D721Med (cell line): ENCODE measurements at regions not wholly inside any gene's neighbourhood (a gene's known extent, or its start where the extent isn't known, plus 50 kb on each side); places are given as distances from the start of the nearest gene placed in this dataset.
"Not testable (repeated sequence)": the region's sequence is repeated elsewhere in the genome, so short reads cannot be mapped to it uniquely, and the experiment has no call there.

Experiments
- DNase-seq: peaks from one replicate; pipeline ENCODE4 v3.0.0; 2011; ENCODE audit warnings: low spot score; ENCODE audit not compliant: insufficient read length
- FAIRE-seq: peaks from 2 replicates; lab custom pipeline; 2011; peaks lifted over from hg19 to GRCh38; lab: Jason Lieb, UNC
- TF ChIP-seq, protein P1 (sequence below): IDR thresholded peaks from 2 replicates; pipeline ENCODE4 v1.5.1; 2012; ENCODE audit warnings: mild to moderate bottlenecking, control low read depth; ENCODE audit not compliant: insufficient read depth; ENCODE audit errors: missing control alignments

DNA sequence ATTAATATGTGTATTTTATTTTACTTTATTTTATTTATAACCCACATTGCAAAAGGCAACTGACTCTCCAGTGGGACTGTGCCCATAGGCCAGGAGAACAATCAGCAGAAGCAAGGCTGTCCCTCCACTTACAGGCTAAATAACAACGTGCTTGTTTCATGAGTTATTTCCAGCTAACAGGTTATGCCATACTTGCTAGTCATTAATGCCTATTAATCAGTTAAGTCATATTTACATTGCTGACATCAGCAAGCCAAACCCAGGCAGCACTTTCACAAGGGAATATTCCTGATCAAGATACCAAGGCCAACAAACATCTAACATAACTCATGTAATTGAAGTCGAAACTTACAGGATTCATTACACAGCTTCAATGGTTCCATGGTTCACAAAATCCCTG, 92.1 kb downstream of the EN1 start:
- DNase-seq (no peak), FAIRE-seq (no peak)
- TF ChIP-seq, protein P1, sequence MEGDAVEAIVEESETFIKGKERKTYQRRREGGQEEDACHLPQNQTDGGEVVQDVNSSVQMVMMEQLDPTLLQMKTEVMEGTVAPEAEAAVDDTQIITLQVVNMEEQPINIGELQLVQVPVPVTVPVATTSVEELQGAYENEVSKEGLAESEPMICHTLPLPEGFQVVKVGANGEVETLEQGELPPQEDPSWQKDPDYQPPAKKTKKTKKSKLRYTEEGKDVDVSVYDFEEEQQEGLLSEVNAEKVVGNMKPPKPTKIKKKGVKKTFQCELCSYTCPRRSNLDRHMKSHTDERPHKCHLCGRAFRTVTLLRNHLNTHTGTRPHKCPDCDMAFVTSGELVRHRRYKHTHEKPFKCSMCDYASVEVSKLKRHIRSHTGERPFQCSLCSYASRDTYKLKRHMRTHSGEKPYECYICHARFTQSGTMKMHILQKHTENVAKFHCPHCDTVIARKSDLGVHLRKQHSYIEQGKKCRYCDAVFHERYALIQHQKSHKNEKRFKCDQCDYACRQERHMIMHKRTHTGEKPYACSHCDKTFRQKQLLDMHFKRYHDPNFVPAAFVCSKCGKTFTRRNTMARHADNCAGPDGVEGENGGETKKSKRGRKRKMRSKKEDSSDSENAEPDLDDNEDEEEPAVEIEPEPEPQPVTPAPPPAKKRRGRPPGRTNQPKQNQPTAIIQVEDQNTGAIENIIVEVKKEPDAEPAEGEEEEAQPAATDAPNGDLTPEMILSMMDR = no peak

DNA sequence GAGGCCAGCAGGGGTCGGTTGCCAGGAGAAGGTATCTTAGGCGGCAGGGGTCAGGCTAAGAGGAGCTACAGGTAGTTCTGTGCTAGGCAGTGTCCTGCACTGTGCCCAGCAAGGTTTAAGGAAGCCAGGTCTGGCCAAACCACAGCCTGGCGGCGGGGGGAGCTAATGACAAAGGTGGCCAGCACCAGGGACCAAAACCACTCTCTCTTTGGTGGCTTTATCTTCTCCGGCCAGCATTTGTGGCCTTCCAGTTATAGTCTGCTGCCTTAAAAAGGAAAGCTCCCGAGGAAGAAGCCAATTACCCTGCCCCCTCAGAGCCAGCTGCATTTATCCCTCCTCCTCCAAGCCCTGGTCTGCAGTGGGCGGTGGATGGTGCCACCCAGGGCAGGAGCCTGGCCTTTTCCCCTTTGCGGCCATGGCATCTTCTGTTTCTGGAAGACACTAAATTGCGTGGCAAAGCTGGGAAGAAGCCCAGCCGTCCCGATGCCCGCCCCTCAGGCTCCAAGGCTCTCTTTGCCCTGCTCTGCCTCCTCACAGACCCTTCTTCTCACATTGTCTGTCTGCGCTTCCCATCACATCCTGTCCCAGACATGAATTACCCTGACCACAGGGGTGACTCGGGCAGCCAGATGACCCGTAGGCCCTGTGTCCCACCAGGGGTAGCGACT, 94.6 kb downstream of the EN1 start:
- DNase-seq (no peak), FAIRE-seq (no peak)
- TF ChIP-seq, protein P1 = no peak

DNA sequence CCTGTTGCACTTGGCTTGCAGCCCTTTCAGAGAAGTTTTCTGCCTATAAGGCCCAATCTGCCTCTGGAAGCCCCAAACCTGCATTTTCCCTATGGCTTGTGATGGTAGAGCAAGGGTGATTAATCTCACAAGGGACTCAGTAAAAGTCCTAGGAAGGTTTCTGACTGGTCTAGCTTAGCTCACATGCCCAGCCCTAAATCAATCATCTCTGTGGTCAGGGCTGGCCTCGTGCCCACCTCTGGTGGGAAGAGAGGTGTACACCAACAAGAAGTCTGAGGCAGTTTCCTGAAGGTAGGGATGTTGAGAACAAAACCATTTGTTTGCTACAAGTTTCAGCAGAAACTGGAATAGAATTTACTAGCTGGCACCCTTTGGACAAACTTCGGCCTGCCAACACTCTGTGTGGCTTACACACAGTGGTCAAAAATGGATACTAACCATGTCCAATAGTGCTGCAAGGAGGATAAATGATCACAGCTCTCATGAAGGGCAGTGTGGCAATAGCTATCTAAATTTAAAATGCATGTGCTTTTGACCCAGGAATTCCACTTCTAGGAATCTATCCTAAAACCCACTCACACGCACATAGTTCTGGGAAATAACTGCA, 96.4 kb downstream of the EN1 start:
- TF ChIP-seq, protein P1 = no peak
- no peak for FAIRE-seq

DNA sequence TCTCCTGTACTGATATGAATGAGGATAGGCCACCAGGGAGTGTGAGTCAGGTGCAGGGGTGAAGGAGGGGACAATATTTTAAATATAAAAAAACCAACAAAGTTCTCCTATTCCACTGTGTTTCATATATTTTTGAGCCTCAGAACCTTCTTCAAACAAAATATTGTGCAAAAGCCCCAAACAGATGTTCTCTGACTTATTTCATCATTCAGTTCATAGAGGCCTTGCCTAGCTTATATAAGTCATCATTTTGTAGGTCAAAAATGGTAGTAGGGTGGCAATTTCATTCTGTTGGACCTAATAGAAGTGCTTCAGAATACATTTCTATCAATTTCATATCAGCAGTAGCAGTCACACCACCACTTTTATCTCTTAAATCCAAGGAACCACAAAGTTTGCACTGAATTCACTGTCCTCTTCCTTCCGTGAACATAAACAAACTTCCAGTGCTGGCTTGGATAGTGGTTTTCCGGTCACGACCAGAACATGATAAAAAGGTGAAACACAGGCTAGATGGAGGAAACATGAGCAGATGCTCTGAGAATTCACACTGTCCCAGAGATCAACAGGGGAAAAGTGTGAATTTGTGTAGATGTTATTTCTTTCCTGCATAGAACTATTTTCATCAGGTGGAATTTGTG, 99.1 kb downstream of the EN1 start:
- FAIRE-seq (no peak), DNase-seq (no peak)
- TF ChIP-seq, protein P1 = no peak

More for the DNA sequence above, 96.4 kb downstream of the EN1 start:
- no peak for DNase-seq

DNA sequence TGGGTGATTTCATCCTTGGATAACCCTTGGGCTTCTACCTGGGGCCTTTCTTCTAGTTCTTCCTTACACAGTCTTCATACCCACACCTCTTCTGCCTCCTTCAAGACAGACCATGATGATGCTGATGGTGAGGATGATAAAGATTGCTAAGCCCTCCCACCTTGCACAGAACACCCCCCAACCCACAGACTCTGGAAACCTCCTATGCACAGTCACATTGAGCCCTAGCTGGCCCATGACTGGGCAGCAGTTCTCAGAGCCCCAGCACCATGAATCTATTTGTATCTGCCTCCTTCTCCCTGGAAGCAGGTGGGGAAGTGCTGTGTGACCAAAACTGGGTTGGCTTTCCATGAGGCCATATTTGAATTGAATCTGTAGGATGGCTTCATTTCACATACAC, 99.8 kb downstream of the EN1 start:
- FAIRE-seq = no peak

DNA sequence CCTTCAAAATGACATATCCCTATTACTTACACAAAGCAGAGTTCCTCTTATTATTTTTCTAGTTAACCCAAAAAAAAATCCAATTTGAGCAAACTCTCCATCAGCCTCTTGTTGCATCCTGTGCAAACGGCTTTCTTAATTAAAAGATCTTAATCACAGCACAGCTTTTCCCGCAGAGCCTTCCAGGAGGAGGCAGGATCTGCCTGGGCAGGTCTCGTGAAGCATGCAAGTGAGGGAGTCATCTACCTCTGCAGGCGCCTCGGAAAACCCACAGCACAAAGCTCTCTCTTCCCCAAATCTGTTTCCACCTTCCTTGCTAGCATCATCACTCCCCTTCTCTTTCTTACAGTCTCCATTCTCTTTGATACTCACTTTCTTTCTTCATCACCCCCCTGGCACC, 100.4 kb downstream of the EN1 start:
- FAIRE-seq (no peak), DNase-seq (no peak)
- TF ChIP-seq, protein P1 = no peak

More for the DNA sequence above, 99.8 kb downstream of the EN1 start:
- TF ChIP-seq, protein P1 = no peak
- no peak for DNase-seq

DNA sequence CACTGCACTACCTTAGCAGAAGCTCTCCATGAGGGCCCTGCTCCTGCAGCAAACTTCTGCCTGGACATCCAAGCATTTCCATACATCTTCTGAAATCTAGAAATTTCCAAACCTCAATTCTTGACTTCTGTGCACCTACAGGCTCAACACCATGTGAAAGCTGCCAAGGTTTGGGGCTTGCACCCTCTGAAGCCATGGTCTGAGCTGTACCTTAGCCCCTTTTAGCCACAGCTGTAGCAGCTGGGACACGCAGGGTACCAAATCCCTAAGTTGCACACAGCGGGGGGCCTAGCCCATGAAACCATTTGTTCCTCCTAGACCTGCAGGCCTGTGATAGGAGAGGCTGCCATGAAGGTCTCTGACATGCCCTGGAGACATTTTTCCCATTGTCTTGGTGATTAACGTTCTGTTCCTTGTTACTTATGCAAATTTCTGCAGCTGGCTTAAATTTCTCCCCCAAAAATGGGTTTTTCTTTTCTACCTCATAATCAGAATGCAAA, 102.7 kb downstream of the EN1 start:
- DNase-seq, FAIRE-seq: not testable (repeated sequence)
